ENCODE measurements at regions not wholly inside any gene's neighbourhood (a gene's known extent, or its start where the extent isn't known, plus 50 kb on each side); places are given as distances from the start of the nearest gene placed in this dataset.

DNA sequence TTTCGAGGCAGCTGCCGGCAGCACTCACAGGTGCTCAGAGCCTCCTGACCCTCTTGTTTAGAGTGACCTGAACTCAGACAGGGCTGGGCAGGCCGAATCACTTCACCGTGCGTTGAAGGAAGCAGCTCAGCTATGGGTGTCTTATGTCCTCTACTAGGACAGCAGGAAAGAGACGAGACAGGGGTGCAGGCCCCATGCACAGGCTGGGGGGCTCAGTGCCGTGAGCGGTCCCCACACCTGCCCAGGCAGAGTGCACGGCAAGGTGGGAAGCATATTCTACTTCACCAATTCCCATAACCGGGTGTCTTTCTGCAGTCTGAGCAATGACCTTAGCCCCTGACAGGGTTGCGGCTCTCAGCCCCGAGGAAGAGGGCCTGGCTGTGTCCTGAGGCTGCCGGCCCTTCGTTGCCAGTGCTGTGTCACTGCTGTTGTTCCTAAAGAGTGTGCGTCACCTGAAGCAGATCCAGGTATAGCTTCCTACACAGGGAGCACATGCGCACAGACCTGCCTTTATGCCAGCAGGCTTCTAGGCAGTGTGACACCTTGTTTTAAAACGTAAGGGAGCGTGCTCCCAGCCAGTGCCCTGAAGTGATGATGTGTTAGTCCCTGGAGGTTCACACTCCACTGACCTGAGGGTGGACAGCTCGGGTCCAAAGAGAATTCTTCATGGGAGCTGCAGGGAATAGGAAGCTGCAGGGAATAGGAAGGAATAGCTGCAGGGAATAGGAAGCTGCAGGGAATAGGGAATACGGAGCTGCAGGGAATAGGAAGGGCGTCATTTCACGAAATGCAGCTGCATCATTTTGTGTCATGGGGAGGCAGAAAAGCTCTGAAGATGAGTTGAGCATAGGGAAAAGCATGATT lies 207.9 kb upstream of the SALL3 start:
- H3K4me3 Mint-ChIP-seq = no peak overlapping the region
- no peaks in the 10 kb centered on the region for H3K4me1 Mint-ChIP-seq (ENCODE audit: low read depth)
- no peaks in the 10 kb centered on the region for H3K27me3 Mint-ChIP-seq (ENCODE audit: low read depth)
- ATAC-seq (replicated peaks in 1 of 2) = no peak
- no peak overlapping the region for H3K27ac Mint-ChIP-seq
- no peaks in the 10 kb centered on the region for H3K36me3 Mint-ChIP-seq (ENCODE audit: insufficient read depth in 2 of 2)
- no peaks in the 10 kb centered on the region for H3K9me3 Mint-ChIP-seq
- DNase-seq = no peak

DNA sequence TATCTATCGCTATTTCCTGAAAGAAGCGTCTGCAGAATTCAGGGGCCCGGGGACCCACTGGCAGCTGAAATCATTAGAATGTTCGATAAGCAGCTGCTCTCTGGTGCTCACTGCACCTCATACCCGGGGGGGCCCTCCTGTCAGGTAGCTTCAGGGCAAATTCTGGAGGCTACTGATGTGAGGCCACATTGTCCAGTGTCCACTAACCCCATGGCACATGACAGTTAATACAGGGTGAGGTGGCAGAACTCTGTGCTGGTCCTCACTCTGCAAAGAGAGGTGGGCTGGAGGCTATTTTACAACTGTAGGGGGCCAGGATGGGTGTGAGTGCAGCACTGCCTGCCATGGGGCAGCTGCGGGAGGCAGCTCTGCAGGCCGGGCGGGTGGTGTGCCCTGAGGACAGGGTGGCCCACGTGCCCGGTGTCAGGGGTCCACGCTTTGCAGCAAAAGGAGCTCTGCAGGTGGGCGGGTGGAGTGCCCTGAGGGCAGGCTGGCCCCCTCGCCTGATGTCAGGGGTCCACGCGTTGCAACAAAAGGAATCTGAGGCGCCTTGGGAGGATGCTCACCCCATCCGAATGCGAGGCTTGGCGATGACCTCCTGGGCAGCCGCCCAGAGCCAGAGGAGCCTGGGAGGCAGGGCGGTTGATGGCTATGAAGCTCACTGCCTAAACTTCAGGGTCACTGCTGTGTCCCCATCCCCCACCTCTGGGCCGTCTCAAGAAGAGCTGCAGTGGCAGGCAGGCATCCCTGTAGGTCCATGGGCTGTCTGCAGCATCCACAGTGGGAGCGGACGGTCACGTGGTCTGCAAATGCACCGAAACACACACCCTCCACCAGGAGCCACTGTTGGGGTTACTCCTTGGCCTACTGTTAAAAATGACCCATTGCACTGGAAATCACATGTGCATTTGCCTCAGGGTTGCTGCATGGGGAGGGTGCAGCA lies 207.0 kb upstream of the SALL3 start:
- H3K27ac Mint-ChIP-seq = no peak overlapping the region
- H3K36me3 Mint-ChIP-seq (ENCODE audit: insufficient read depth in 2 of 2) = no peaks in the 10 kb centered on the region
- H3K9me3 Mint-ChIP-seq = no peaks in the 10 kb centered on the region
- H3K4me1 Mint-ChIP-seq (ENCODE audit: low read depth) = no peaks in the 10 kb centered on the region
- no peak overlapping the region for H3K4me3 Mint-ChIP-seq
- DNase-seq (no peak), ATAC-seq (replicated peaks in 1 of 2) (no peak)
- H3K27me3 Mint-ChIP-seq (ENCODE audit: low read depth) = no peaks in the 10 kb centered on the region

DNA sequence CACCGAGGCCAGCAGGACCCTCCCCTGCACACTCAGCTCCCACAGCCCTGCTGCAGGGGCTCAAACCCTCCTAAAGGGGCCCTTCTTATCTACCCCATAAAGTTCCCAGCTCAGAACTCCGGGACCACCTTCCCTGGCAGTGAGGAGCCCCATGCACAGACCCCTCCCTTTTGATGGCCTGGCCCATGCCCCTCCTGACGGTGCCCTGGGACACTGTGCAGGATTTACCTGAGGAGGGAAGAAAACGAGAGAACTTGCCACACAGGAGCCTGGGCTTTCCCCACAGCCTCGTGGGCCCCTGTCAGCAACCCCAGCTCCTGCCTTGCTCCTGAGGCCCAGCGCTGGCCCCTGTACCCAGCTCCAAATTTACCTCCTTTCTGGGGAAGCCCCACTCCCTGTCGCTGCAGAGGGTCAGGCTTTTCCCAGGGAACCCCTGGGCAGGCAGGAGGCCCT lies 206.3 kb upstream of the SALL3 start:
- Mint-ChIP-seq H3K4me3 (no peak overlapping the region), H3K27ac (no peak overlapping the region), H3K9me3 (no peaks in the 10 kb centered on the region), H3K27me3 (ENCODE audit: low read depth) (no peaks in the 10 kb centered on the region), H3K4me1 (ENCODE audit: low read depth) (no peaks in the 10 kb centered on the region), H3K36me3 (ENCODE audit: insufficient read depth in 2 of 2) (no peaks in the 10 kb centered on the region)
- DNase-seq = no peak
- ATAC-seq (replicated peaks in 1 of 2) = no peak

DNA sequence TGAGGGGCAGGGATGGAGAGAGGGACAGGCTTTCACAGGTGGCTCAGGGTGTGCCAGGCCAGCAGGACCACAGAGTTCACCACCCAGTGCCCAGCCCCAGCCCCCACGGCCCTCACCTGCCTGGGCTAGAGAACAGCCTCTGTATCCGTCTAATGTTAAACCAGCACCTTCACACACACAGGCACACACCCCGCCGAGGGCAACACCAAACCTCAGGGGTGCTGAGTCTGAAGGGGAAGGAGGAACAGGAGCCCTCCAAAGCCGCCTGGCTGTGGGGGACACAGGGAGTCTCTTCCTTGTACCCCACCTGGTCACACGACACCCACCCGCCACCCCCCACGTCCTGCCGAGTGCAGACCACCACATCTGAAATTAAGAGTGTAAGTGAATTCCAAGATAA lies 205.8 kb upstream of the SALL3 start:
- H3K9me3 Mint-ChIP-seq = no peaks in the 10 kb centered on the region
- H3K27ac Mint-ChIP-seq = no peak overlapping the region
- no peaks in the 10 kb centered on the region for H3K36me3 Mint-ChIP-seq (ENCODE audit: insufficient read depth in 2 of 2)
- H3K4me3 Mint-ChIP-seq = no peak overlapping the region
- ATAC-seq (replicated peaks in 1 of 2) (no peak), DNase-seq (no peak)
- H3K4me1 Mint-ChIP-seq (ENCODE audit: low read depth) = no peaks in the 10 kb centered on the region
- H3K27me3 Mint-ChIP-seq (ENCODE audit: low read depth) = no peaks in the 10 kb centered on the region

DNA sequence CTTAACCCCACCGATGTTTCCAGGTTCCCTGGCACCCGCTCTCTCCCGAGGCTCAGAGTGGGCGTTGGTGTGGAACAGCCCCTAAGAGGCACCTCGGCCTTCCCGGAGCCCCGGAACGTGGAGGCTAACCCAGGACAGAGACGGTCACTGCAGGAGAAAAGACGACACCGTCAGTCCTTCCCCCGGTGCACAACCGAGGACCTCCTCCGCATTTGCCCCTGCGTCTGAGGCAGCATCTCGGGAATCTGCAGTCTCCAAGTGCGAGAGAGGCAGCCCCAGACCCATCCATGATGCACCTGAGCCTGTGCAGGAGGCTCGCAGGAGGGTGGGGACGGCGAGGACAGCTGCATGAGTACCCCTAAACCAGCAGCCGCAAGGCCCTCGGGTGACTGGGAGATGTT lies 204.9 kb upstream of the SALL3 start:
- no peaks in the 10 kb centered on the region for H3K9me3 Mint-ChIP-seq
- H3K4me1 Mint-ChIP-seq (ENCODE audit: low read depth) = no peaks in the 10 kb centered on the region
- ATAC-seq (replicated peaks in 1 of 2) = no peak
- no peak overlapping the region for H3K27ac Mint-ChIP-seq
- H3K36me3 Mint-ChIP-seq (ENCODE audit: insufficient read depth in 2 of 2) = no peaks in the 10 kb centered on the region
- DNase-seq = no peak
- H3K27me3 Mint-ChIP-seq (ENCODE audit: low read depth) = no peaks in the 10 kb centered on the region
- H3K4me3 Mint-ChIP-seq = no peak overlapping the region

DNA sequence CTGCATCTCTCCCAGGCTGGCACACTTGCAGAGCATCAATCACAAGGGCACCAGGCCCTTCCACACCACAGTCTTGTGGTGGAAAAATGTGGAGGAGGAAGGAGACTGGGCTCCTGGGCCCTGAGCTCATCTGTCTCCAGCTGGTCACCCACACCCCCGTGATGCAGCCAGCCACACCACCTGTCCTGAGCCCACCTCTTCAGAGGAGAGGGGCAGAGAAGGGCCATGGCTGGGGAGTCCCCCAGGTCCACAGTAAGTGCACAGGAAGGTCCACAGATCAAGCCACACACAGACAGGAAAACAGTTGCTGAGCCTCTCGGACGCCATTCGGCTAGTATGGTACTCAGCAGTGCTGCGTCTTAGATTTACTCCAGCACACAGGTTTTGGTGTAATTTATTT lies 203.5 kb upstream of the SALL3 start:
- no peaks in the 10 kb centered on the region for H3K27me3 Mint-ChIP-seq (ENCODE audit: low read depth)
- no peaks in the 10 kb centered on the region for H3K4me1 Mint-ChIP-seq (ENCODE audit: low read depth)
- no peak for DNase-seq
- H3K36me3 Mint-ChIP-seq (ENCODE audit: insufficient read depth in 2 of 2) = no peaks in the 10 kb centered on the region
- H3K4me3 Mint-ChIP-seq = no peak overlapping the region
- H3K27ac Mint-ChIP-seq = no peak overlapping the region
- H3K9me3 Mint-ChIP-seq = no peaks in the 10 kb centered on the region
- no peak for ATAC-seq (replicated peaks in 1 of 2)

DNA sequence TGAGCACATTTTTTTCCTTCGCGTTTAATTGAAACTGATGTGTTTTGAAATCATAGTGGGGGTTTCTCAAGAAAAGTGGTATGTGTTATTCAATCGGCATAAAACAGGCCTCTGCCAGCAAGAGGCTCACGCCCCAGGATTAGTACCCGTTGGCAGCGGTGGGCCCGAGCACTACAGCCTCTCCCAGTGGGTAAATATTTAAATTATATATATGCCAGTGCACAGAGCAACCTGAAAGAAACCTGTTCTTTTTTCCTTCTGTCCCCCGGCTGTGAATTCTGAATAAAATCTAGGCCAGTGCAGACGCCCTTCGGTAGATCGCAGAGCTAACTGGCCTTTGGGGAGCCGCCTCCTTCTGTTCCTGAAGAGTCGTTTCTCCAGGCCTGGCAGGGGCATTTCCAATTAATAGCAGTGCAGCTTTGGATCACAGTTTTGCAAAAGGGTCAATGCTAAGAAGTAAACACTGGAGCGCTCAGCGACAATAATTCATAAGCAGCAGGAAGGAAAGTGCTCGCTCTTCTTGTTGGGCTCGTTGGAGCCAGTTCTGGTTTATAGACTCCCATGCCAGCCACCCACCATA lies 202.8 kb upstream of the SALL3 start:
- Mint-ChIP-seq H3K9me3 (no peaks in the 10 kb centered on the region), H3K27me3 (ENCODE audit: low read depth) (no peaks in the 10 kb centered on the region), H3K4me3 (no peak overlapping the region), H3K4me1 (ENCODE audit: low read depth) (no peaks in the 10 kb centered on the region), H3K27ac (no peak overlapping the region), H3K36me3 (ENCODE audit: insufficient read depth in 2 of 2) (no peaks in the 10 kb centered on the region)
- no peak for DNase-seq
- ATAC-seq (replicated peaks in 1 of 2) = no peak

DNA sequence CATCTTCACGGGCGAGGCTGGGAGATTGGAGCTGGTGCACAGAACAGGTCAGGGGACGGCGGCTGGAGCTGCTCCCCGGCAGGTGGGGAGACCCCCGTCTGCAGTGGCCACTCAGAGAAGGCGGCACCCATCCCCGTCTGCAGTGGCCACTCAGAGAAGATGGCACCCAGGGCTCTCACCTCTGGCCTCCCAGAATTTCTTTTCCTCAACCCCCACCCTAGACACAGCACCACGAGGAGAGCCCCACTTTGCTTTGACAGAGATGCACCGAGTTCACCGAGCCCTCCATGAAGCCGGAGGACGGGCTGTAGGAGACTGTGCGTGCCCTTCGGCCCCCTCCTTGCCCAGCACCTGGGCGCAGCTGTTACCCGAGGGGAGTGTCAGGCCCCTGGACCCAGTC lies 201.6 kb upstream of the SALL3 start:
- H3K27me3 Mint-ChIP-seq (ENCODE audit: low read depth) = no peaks in the 10 kb centered on the region
- no peaks in the 10 kb centered on the region for H3K4me1 Mint-ChIP-seq (ENCODE audit: low read depth)
- H3K36me3 Mint-ChIP-seq (ENCODE audit: insufficient read depth in 2 of 2) = no peaks in the 10 kb centered on the region
- H3K27ac Mint-ChIP-seq = no peak overlapping the region
- H3K4me3 Mint-ChIP-seq = no peak overlapping the region
- no peak for DNase-seq
- no peak for ATAC-seq (replicated peaks in 1 of 2)
- H3K9me3 Mint-ChIP-seq = no peaks in the 10 kb centered on the region

DNA sequence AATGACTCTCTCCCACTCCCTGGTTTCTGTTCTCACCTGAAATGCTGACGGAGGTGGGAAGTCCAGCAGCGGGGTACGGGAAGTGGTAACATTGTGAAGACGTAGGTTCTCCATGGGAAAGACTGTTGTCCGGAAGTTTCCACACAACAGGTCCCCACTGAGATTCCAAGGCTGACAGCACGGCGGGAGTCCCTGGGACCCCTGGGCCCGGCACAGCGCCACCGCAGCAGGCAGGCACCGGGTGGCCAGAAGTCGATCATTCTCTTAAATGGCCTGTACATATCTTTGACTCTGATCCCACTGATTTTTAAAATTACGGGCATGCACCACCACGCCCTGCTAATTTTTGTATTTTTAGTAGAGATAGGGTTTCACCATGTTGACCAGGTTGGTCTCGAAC lies 201.0 kb upstream of the SALL3 start:
- no peaks in the 10 kb centered on the region for H3K9me3 Mint-ChIP-seq
- no peak overlapping the region for H3K4me3 Mint-ChIP-seq
- H3K36me3 Mint-ChIP-seq (ENCODE audit: insufficient read depth in 2 of 2) = no peaks in the 10 kb centered on the region
- no peak for ATAC-seq (replicated peaks in 1 of 2)
- no peaks in the 10 kb centered on the region for H3K4me1 Mint-ChIP-seq (ENCODE audit: low read depth)
- H3K27ac Mint-ChIP-seq = no peak overlapping the region
- no peak for DNase-seq
- H3K27me3 Mint-ChIP-seq (ENCODE audit: low read depth) = no peaks in the 10 kb centered on the region

DNA sequence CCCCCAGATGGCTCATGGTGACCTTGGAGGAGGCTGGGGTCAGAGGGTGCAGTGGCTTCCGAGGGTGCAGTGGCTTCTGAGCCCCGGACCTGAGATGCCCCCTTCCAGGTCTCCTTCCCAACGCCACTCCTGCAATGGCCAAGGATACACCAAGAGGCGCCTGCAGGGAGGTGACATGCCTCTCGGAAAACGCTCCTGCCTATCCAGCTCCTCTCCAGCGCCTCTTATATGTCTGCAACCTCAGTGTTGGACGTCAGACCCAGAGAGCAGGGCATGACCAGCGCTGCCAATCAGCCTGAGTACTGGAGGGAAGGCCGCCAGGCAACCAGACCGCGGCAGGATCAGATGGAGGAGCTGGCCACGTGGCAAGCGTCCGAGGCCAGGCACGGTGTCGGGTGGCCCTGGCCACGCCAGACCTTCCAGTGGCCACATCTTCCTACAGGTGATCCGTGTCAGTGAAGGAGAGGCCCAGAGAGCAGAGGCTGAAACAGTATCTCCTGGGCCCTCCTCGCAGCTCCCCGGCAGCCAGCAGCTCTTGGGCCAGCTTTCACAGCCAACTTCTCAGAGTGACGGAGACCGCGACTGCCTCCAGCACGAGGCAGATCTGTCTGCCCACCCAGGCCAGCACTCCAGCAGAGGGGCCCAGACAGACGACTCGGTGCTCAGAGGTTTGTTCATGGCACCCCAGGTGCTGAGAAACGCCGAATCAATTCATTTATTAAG lies 199.5 kb upstream of the SALL3 start:
- no peaks in the 10 kb centered on the region for H3K27me3 Mint-ChIP-seq (ENCODE audit: low read depth)
- H3K9me3 Mint-ChIP-seq = no peaks in the 10 kb centered on the region
- no peaks in the 10 kb centered on the region for H3K4me1 Mint-ChIP-seq (ENCODE audit: low read depth)
- no peak overlapping the region for H3K4me3 Mint-ChIP-seq
- DNase-seq = no peak
- no peak for ATAC-seq (replicated peaks in 1 of 2)
- no peaks in the 10 kb centered on the region for H3K36me3 Mint-ChIP-seq (ENCODE audit: insufficient read depth in 2 of 2)
- no peak overlapping the region for H3K27ac Mint-ChIP-seq

DNA sequence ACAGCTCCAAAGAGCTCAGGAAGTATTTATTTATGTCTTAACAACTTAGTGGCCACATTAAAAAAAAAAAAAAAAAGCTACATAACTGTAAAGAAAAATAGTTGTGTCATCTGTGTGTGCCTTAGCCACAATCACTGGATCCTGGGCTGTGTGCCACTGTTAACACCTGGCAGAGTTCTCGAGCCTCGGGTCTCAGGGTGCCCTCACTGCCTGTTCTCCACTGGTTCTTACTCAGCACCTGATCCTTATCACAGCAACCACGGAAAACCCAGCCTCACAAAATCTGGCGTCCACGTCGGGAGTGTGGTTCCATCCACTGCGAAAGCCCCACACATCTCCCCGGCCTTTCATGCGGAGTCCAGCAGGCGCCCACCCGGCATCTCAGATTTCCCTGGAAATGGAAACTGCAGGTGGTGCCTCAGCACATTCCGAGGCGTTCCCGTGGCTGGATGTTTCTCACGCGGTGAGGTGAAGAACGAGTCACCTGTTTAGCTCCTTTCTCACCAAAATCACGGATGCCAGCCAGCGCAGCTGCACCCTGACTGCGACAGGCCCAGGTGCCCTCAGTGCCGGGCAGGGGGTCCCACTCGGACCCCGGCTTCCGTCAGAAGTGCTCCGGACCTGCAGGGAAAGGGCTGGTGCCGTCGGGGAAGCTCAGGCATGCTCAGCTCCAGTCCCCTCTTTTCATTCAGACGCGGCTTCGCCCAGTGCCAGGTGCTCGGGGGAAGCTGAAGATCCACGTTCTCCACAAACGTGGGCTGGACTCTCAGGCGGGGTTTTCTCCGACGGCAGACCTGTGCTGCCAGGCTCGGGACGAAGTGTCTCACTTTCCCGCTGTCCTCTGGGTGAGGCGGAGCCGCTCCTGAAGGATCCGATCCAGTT lies 198.7 kb upstream of the SALL3 start:
- ATAC-seq (replicated peaks in 1 of 2) (no peak), DNase-seq (no peak)
- Mint-ChIP-seq H3K4me3 (no peak overlapping the region), H3K9me3 (no peaks in the 10 kb centered on the region), H3K36me3 (ENCODE audit: insufficient read depth in 2 of 2) (no peaks in the 10 kb centered on the region), H3K27me3 (ENCODE audit: low read depth) (no peaks in the 10 kb centered on the region), H3K27ac (no peak overlapping the region), H3K4me1 (ENCODE audit: low read depth) (no peaks in the 10 kb centered on the region)

DNA sequence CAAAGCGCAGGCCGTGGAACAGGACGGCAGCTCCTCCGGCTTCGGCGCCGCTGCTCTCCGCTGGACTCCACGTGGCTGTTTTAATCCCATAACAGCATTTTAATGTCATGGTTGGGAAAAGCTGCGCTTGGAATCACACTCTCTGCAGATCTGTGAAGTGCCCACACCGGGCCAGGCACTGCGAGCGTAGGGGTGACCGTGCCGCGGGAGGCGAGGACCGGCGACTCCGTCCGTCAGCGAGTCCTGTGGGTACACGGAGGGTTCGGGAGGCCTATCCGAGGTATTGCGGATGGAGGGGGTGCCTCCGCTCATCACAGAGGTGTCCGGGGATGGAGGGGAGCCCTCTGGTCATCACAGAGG lies 198.0 kb upstream of the SALL3 start:
- no peak for ATAC-seq (replicated peaks in 1 of 2)
- no peaks in the 10 kb centered on the region for H3K27me3 Mint-ChIP-seq (ENCODE audit: low read depth)
- H3K9me3 Mint-ChIP-seq = no peaks in the 10 kb centered on the region
- H3K4me1 Mint-ChIP-seq (ENCODE audit: low read depth) = no peaks in the 10 kb centered on the region
- H3K36me3 Mint-ChIP-seq (ENCODE audit: insufficient read depth in 2 of 2) = no peaks in the 10 kb centered on the region
- H3K27ac Mint-ChIP-seq = no peak overlapping the region
- DNase-seq = no peak
- H3K4me3 Mint-ChIP-seq = no peak overlapping the region

Measured in activated T-cell treated with anti-CD3 and anti-CD28 coated beads, Interleukin-2, amount 50 U/mL, for 72 hours (primary cell).